ENCODE measurements at regions not wholly inside any gene's neighbourhood (a gene's known extent, or its start where the extent isn't known, plus 50 kb on each side); places are given as distances from the start of the nearest gene placed in this dataset.

DNA sequence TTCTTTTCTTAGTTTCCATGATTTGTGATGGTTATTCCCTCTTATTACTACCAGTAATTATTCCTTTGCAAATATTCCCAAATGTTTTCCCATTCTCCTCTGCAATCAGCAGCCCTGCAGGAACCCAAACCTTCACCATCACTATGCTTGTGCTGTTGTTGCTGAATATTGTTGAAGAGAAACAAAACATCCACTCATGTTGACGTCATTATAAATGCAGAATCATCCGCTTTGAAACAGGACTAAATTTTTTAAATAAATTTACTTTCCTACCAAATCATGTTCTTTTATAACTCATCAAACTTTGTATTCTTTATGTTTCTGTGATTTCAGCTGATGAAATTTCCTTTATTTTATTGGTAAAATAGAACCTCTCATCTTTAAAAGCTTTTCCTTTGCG, 787.0 kb upstream of the B3GALT2 start:
- H3K9me1 ChIP-seq (replicated peaks; ENCODE audit: control insufficient read depth, extremely low read depth, insufficient read depth, low read length): no peaks in the 10 kb centered on the region
- H3K27ac ChIP-seq (ENCODE audit: insufficient read depth, low read depth, low read length): no peak overlapping the region
- no peak overlapping the region for H3K4me2 ChIP-seq (ENCODE audit: insufficient read depth, low read length)
- FAIRE-seq (no peak), DNase-seq (ENCODE audit: low read depth, low spot score) (no peak)
- CTCF ChIA-PET: no interaction called here
- H3K9me3 ChIP-seq (replicated peaks; ENCODE audit: control insufficient read depth, insufficient read depth, low read length): no peaks in the 10 kb centered on the region
- POLR2A ChIA-PET: no interaction called here
- H4K20me1 ChIP-seq (replicated peaks; ENCODE audit: control insufficient read depth, extremely low read depth, insufficient read depth, low read length): no peaks in the 10 kb centered on the region
- no peaks in the 10 kb centered on the region for H3K27me3 ChIP-seq (ENCODE audit: control insufficient read depth in 2 of 2, insufficient read depth in 2 of 2, low read length in 2 of 2)
- no TSS peak for BruUV-seq (replicated peaks)
- H3K4me1 ChIP-seq (ENCODE audit: control insufficient read depth, extremely low read depth, insufficient read depth, low read length): peaks cover 3% of the 10 kb centered on the region
- H2AFZ ChIP-seq (ENCODE audit: low read depth, low read length): no peak overlapping the region
- no peak overlapping the region for H3K4me3 ChIP-seq (replicated peaks in 1 of 3; ENCODE audit: insufficient read depth in 1 of 3, low read depth in 1 of 3, low read length in 3 of 3)
- intact Hi-C loops (cut with micrococcal nuclease) (no loop called here), dilution Hi-C loops (cut with MboI; ENCODE audit: extremely low pct_ligation_motif_present, low sequenced_read_pairs) (no loop called here)
- H3K36me3 ChIP-seq (ENCODE audit: control insufficient read depth in 2 of 2, extremely low read depth in 1 of 2, insufficient read depth in 2 of 2, low read length in 2 of 2): no peaks in the 10 kb centered on the region
- no peaks in the 10 kb centered on the region for H3K79me2 ChIP-seq (ENCODE audit: control insufficient read depth, insufficient read depth, low read length)
- TF ChIP-seq FOS (IDR thresholded peaks at IDR 0.05; ENCODE audit: borderline replicate concordance, insufficient read depth, low read length): no peak
- TF ChIP-seq EZH2 (IDR thresholded peaks at IDR 0.05; ENCODE audit: borderline replicate concordance, low read depth, low read length, severe bottlenecking): no peak
- no peak for TF ChIP-seq JUN (IDR thresholded peaks at IDR 0.05; ENCODE audit: borderline replicate concordance, insufficient read depth, insufficient read length, low read depth)
- TF ChIP-seq MAX (IDR thresholded peaks at IDR 0.05; ENCODE audit: insufficient read depth, insufficient read length): no peak
- no peak for TF ChIP-seq MYC (IDR thresholded peaks at IDR 0.05; ENCODE audit: low read depth, low read length)
- TF ChIP-seq, protein P1, sequence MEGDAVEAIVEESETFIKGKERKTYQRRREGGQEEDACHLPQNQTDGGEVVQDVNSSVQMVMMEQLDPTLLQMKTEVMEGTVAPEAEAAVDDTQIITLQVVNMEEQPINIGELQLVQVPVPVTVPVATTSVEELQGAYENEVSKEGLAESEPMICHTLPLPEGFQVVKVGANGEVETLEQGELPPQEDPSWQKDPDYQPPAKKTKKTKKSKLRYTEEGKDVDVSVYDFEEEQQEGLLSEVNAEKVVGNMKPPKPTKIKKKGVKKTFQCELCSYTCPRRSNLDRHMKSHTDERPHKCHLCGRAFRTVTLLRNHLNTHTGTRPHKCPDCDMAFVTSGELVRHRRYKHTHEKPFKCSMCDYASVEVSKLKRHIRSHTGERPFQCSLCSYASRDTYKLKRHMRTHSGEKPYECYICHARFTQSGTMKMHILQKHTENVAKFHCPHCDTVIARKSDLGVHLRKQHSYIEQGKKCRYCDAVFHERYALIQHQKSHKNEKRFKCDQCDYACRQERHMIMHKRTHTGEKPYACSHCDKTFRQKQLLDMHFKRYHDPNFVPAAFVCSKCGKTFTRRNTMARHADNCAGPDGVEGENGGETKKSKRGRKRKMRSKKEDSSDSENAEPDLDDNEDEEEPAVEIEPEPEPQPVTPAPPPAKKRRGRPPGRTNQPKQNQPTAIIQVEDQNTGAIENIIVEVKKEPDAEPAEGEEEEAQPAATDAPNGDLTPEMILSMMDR (IDR thresholded peaks at IDR 0.05; ENCODE audit: extremely low read depth in 1 of 2, insufficient read depth in 1 of 2, low read depth in 1 of 2, low read length in 2 of 2): no peak
- no peak for TF ChIP-seq GATA2 (IDR thresholded peaks at IDR 0.05; ENCODE audit: insufficient read depth, insufficient read length, low read depth, low read length)
- no peak for TF ChIP-seq POLR2A (IDR thresholded peaks at IDR 0.05; ENCODE audit: low read depth, low read length)
- no peak for TF ChIP-seq POLR2AphosphoS5 (IDR thresholded peaks at IDR 0.05; ENCODE audit: insufficient read depth, low read depth, low read length)
- H3K9ac ChIP-seq (replicated peaks; ENCODE audit: extremely low read depth, insufficient read depth, low read length): no peak overlapping the region
